Iris pigment epithelial cell (primary cell): ENCODE measurements at regions not wholly inside any gene's neighbourhood (a gene's known extent, or its start where the extent isn't known, plus 50 kb on each side); places are given as distances from the start of the nearest gene placed in this dataset.

Experiments used
- DNase-seq: peaks from one replicate; pipeline ENCODE4 v3.0.0-alpha.2; 2011; ENCODE audit warnings: low read depth

GRCh38 chr15:35857567-35858226 lies 311.7 kb upstream of the DPH6 start:
- DNase-seq = no peak

DNA sequence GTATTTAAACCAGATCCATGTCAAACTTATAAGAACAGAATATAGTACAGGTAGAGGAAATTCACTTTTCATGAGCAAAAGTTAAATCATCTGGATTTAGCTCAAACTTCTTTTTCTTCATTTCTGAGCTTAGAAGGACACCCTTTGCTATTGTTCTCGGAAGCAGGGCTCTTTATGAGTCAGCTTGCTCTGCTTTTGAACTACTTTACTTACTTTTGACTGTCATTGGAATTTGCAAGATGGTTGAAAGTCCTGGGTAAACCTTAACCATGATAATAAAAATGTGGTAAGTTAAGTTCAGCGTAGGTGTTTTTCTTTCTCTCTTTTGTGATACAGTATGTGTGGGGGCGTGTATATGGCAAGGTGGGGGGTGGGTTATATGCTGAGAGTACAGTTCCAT lies 312.7 kb upstream of the DPH6 start:
- peak; percentile 30 for DNase-seq

- no peak for DNase-seq
Observed at GRCh38 chr15:35863655-35864054, 317.7 kb upstream of the DPH6 start.

DNA sequence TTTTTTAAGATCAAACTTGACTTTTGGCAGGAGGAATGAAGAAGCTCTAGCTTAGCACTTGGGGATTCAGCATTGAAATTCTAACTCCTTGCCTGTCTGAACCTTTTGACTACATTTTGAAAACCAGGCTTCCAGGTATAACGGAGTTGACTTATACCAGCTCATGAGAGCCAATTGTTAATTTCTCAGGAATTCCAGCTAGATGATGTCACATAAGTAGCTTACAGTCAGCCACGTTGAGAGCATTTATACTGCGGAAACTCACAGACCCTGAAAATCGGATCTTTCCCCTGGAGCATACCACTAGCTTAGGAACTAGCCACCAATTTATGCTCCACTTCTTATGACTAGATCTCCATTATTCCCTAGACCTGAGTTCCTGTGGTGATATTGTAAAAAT lies 321.4 kb upstream of the DPH6 start:
- DNase-seq = peak; percentile 50

DNA sequence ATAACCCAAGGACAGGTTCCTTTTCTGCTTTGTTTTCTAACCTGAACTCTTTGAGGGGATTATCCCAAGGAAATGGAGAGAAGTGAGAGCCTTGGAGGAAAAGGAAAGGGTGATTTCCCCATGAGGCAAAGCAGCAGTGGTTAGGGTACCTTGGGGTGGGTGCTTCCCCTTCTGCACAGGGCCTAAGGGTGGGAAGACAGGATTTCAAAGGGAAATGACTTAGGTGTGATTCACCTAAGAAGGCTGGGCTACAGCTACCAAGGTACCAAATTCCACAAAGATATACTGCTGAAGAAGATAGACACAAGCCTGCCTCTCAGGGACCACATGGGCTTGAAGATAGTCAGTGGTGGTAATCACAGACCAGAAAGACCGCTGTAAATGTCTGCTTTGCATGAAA lies 325.3 kb upstream of the DPH6 start:
- DNase-seq = no peak

DNA sequence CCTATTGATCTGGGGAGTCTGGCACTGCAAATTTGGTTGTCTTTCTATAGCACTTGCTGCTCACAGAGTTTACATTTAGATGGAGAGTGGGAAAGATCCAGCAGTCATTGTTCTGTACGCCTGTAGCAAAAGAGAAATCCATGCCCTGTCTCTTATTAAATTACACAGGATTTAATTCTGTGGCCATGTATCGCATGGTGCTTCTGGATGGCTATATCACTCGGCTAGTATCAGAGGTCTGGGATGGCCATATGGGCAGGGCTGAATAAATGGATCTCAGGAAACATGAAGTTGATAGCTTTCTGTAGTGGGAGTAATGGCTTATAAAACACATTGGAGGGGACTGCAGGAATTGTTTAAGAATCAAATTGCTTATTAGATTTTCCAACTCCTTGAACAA lies 325.8 kb upstream of the DPH6 start:
- no peak for DNase-seq

GRCh38 chr15:35872577-35872976 lies 326.6 kb upstream of the DPH6 start:
- no peak for DNase-seq

GRCh38 chr15:35874260-35874905 lies 328.4 kb upstream of the DPH6 start:
- peak; percentile 97 for DNase-seq

GRCh38 chr15:35876762-35877161 lies 330.8 kb upstream of the DPH6 start:
- DNase-seq = no peak

DNA sequence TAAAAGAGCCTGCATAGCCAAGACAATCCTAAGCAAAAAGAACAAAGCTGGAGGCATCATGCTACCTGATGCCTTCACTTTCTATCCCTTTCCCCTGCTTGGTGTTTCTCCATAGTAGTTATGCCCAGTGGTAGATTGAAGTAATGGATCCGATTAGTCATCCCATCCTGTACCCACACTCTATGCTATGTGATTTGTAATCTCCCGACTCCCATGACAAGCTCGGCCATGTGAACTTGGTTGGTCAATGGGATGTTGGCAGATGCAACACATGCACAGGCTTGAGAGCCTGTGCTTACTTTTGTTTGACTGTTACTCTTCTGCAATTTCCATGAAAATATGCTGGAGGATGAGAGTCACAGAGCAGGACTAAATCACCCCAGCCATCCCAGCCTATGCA lies 334.9 kb upstream of the DPH6 start:
- no peak for DNase-seq

- no peak for DNase-seq
Observed at GRCh38 chr15:35885870-35886269, 339.9 kb upstream of the DPH6 start.

GRCh38 chr15:35886765-35887164 lies 340.8 kb upstream of the DPH6 start:
- peak; percentile 71 for DNase-seq

DNA sequence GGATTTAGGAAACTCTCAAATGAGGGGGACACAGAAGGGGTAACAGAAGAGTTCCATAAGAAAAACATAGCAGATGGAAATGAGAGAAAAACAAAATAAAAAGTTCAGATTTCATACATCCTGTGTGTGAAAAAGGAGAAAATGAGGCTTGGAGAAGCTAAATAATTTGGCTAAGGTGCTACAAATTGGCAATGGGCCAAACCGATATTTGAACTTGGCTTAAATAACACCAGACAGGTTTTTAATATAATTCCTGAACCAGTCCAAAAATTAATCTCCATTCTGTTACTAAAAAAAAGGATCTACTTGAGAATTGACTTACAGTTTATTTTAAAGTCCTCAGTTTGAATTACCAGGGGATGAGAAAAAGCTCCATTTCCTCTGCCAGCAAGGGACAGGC lies 342.9 kb upstream of the DPH6 start:
- no peak for DNase-seq

GRCh38 chr15:35907511-35907910 lies 361.5 kb upstream of the DPH6 start:
- DNase-seq = peak; percentile 2

GRCh38 chr15:35909414-35909813 lies 363.4 kb upstream of the DPH6 start:
- DNase-seq = no peak

GRCh38 chr15:35910227-35910626 lies 364.3 kb upstream of the DPH6 start:
- DNase-seq = no peak

- no peak for DNase-seq
Observed at GRCh38 chr15:35911052-35911777, 365.2 kb upstream of the DPH6 start.

DNA sequence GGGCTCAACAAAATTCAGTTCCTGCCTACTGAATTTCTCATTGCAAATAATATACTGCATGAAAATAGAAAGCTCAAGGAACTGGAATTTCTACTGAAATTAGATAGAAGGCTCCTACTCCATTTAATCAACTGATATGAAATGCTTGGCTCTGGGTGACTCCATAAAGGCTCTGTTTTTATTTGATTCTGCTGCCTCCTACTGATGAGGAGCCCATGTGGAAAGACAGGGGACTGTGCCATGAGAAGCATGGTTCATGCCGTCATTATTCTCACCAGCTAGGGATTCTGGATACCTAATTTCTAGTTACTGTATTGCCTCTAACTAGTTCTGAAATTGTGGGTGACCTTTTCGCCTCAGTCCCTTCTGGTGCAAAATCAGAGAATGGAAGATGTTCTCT lies 366.2 kb upstream of the DPH6 start:
- peak; percentile 38 for DNase-seq

- no peak for DNase-seq
Observed at GRCh38 chr15:35914573-35914972, 368.6 kb upstream of the DPH6 start.

- no peak for DNase-seq
Observed at GRCh38 chr15:35921046-35921445, 375.1 kb upstream of the DPH6 start.

- peak; percentile 20 for DNase-seq
Observed at GRCh38 chr15:35925275-35926006, 379.5 kb upstream of the DPH6 start.

DNA sequence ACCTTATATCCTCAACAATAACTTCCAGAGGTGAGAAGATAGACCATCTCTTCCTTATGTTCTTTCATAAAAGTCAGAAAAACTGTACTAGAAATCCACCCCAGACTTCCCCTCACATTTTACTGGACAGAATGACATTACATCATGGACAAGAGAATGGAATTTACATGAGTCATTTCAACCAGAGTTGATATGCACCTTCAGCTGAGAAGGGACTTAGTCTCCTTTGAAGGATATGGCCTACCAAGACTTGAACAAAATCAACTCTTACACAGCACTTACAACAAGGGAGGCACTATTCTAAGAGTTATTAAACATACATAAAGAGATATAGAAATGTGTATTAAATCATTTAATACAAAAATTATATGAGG lies 380.0 kb upstream of the DPH6 start:
- peak; percentile 66 for DNase-seq

GRCh38 chr15:35928847-35929246 lies 382.9 kb upstream of the DPH6 start:
- DNase-seq = no peak
